Skeletal muscle tissue (tissue), 3 donors: ENCODE measurements at regions not wholly inside any gene's neighbourhood (a gene's known extent, or its start where the extent isn't known, plus 50 kb on each side); places are given as distances from the start of the nearest gene placed in this dataset.

Source experiments
- H3K27ac ChIP-seq: one replicate; pipeline ENCODE4 v1.7.0; 2013; ENCODE audit warnings: mild to moderate bottlenecking, low read depth, low read length, inconsistent platforms
- H3K27me3 ChIP-seq, 3 donors: one replicate each; pipeline ENCODE4 v1.7.0; 2013; ENCODE audit warnings: low read length in 3 of 3; ENCODE audit not compliant: control insufficient read depth in 3 of 3, insufficient read depth in 3 of 3
- H3K36me3 ChIP-seq, 3 donors: one replicate each; pipeline ENCODE4 v1.7.0; 2013; ENCODE audit warnings: low read length in 3 of 3; ENCODE audit not compliant: control insufficient read depth in 3 of 3, insufficient read depth in 3 of 3
- H3K4me1 ChIP-seq, 3 donors: one replicate each; pipeline ENCODE4 v1.7.0; 2013; ENCODE audit warnings: low read length in 3 of 3, mild to moderate bottlenecking in 3 of 3; ENCODE audit not compliant: control insufficient read depth in 3 of 3, insufficient read depth in 3 of 3
- H3K4me3 ChIP-seq, 3 donors: one replicate each; pipeline ENCODE4 v1.7.0; 2013; ENCODE audit warnings: low read length in 3 of 3
- H3K9ac ChIP-seq, 3 donors: one replicate each; pipeline ENCODE4 v1.7.0; 2013; ENCODE audit warnings: low read length in 3 of 3, mild to moderate bottlenecking in 3 of 3, moderate library complexity in 2 of 3, low read depth in 1 of 3
- H3K9me3 ChIP-seq, 3 donors: one replicate each; pipeline ENCODE4 v1.7.0; 2013; ENCODE audit warnings: low read length in 3 of 3; ENCODE audit not compliant: control insufficient read depth in 3 of 3
- donor health status: Osteomylitis.

DNA sequence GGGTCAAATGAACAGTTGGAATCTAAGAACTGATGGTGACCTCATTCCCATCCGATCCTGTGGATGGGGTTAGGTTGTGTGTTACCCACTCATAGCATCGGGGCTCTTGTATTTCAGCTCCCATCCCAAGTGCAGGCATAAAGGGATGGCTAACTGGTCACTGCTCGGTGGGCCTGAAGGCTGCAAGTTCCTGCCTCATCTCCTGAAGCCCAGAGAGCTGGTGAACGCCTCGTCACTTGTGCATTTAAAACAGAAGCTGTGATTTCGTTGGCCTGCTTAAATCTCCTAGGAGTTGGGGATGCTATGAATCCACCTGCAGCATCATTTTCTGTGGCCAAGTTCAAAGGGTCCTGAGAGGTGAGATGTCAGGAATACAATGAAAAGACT is 477.0 kb downstream of the TBC1D22A start:
- Histone ChIP-seq H3K27me3 (peaks cover 0 to 9% (median 3%) of the 10 kb centered on the region in 3 donors), H3K4me3 (no peak overlapping the region), H3K27ac (no peak overlapping the region), H3K4me1 (no peaks in the 10 kb centered on the region), H3K36me3 (no peaks in the 10 kb centered on the region), H3K9ac (no peak overlapping the region), H3K9me3 (peaks cover 0 to 5% (median 0%) of the 10 kb centered on the region in 3 donors)

DNA sequence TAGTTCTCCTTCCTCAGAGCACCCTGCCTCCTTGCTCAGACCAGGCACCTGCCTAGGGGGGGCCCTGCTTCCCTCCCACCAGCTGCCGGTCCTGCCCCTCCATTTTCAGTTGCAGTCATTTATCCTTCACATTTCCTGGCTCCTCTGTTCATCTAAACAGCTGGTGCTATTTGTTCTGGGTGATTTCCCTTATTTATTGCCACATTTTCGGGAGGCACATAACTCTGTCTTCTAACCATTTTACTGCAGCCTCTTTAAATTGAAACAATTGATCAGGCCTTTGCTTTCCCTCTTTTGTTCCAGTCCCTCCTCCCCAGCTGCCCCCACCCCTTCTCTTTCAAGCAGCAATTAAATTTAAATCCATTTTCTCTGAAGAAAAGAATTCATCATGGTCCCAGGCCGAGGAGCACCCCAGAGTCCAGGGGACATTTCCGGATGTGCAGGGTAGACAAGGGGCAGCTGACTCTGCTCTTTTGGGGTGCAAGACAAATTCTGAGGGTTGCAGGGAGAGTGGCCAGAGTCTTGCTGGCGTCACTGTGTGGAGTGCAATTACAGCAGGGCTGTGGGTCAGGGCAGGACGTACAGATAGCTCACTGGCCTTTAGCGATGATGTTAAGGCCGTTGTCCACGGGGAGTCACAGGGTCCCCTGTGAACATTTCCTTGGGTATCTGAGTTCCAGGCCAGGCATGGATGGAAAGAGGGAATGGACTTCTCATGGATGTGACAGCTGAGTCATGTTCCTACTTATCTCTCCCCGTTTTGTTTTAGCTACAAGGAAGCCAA is 476.4 kb downstream of the TBC1D22A start:
- H3K4me3 ChIP-seq = no peak overlapping the region
- no peak overlapping the region for H3K9ac ChIP-seq
- no peak overlapping the region for H3K27ac ChIP-seq
- H3K36me3 ChIP-seq = no peaks in the 10 kb centered on the region
- H3K9me3 ChIP-seq = peaks cover 0 to 5% (median 2%) of the 10 kb centered on the region in 3 donors
- no peaks in the 10 kb centered on the region for H3K4me1 ChIP-seq
- H3K27me3 ChIP-seq = peaks cover 0 to 7% (median 3%) of the 10 kb centered on the region in 3 donors

DNA sequence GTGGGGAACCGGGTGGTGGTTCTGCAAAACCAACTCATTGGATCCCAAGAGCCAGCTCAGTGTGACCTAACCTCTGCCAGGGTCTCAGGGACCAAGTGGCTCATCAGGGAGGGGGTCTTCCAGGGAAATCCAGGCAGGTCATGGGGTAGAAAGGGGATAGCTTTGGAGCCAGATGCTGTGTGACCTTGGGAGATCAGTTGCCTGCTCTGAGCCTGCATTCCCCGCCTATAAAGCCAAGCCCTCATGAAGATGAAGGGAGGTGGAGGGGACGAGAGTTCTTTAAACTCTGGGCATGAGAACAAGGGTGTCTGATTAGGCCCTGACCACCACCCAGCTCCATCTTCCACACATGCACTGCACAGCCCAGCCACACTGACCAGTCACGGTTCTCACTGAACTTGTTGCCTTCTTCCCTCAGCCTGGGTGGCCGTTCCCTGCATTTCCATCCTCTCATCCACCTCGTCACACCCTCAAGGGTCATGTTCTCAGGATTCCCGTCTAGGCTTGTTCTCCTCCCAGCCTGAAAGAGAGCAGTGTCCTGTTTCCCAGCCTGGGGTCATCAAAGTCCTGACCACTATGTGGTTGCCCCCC is 475.5 kb downstream of the TBC1D22A start:
- no peaks in the 10 kb centered on the region for H3K36me3 ChIP-seq
- no peak overlapping the region for H3K4me3 ChIP-seq
- no peak overlapping the region for H3K27ac ChIP-seq
- no peak overlapping the region for H3K9ac ChIP-seq
- H3K4me1 ChIP-seq = no peaks in the 10 kb centered on the region
- peaks cover 0 to 8% (median 3%) of the 10 kb centered on the region in 3 donors for H3K27me3 ChIP-seq
- peaks cover 7 to 9% (median 9%) of the 10 kb centered on the region in 3 donors for H3K9me3 ChIP-seq

DNA sequence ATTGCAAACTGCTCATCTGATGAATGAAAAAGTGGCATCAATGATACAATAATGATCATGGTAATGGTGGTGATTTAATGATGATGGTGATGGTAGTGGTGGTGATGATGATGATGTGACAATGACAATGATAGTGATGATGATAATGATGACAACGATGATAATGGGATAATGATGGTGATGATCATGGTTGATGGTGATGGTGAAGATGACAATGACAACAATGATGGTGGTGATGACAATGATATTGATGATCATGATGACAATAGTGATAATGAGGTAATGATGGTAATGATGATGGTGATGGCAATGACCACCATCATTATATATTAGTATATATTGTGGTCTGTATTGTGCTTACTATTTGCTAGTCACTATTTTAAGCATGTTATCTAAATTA is 474.3 kb downstream of the TBC1D22A start:
- peaks cover 7 to 12% (median 9%) of the 10 kb centered on the region in 3 donors for H3K9me3 ChIP-seq
- H3K27ac ChIP-seq = no peak overlapping the region
- no peak overlapping the region for H3K9ac ChIP-seq
- H3K4me3 ChIP-seq = no peak overlapping the region
- no peaks in the 10 kb centered on the region for H3K36me3 ChIP-seq
- no peaks in the 10 kb centered on the region for H3K4me1 ChIP-seq
- peaks cover 0 to 8% (median 3%) of the 10 kb centered on the region in 3 donors for H3K27me3 ChIP-seq

DNA sequence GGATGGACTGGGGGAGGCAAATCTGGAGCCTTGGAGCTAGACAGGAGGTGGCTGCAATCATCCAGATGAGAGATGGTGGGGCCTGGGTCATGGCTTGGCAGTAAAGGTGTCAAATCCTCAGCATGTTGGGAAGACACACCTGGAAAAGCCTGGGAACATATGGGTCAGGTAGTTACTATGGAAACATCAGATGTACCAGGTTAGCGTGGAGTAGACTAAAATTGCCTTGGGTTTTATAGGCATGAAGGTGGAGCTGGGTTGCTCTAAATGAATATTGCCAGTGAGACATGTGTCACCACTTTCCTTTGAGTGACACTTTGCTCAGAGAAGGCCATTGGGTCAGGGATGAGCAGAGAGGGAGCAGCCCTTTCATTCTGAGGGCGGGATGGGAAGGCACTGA is 473.7 kb downstream of the TBC1D22A start:
- H3K9me3 ChIP-seq = peaks cover 7 to 12% (median 9%) of the 10 kb centered on the region in 3 donors
- H3K4me1 ChIP-seq = no peaks in the 10 kb centered on the region
- no peak overlapping the region for H3K9ac ChIP-seq
- H3K27ac ChIP-seq = no peak overlapping the region
- no peak overlapping the region for H3K4me3 ChIP-seq
- peaks cover 0 to 8% (median 3%) of the 10 kb centered on the region in 3 donors for H3K27me3 ChIP-seq
- H3K36me3 ChIP-seq = no peaks in the 10 kb centered on the region

DNA sequence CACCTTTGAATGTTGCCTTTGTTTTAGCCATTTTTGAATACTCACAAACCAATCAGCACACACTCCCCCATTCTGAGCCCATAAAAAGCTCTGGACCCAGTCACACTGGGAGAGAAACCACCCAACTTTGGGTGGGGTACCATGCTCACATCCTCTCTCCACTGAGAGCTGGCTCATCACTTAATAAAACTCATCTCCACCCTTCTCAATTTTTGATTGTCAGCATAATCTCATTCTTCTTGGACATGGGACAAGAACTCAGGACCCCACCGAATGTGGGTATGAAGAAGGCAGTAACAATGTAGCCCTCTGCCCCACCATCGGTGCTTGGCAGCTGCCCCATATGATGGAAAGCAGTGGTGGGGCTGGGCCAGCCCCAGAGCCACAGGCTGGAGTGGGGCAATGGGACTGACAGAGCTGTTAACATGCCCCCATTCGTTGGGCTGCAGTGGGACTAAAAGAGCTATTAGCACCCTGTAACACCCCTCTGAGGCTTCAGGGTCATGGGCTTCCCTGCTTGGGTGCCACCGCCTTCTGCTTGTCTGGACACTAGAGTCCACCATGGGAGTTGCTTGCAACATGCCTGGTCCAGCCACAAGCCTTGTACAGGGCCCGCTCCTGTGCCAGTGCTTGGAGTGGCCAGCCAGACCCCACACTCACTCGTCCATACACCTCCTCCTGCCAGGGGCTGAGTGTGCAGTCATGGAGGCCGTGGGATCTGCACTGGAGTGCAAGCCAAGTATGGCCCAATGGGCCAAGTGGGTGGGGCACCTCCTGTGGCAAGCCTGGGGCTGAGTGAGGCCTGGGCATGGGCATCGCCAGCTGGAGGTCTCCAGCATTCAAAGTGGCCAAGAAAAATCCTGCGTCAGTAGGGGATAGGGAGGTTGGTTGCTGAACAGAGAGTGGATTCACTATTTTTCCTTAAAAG is 471.1 kb downstream of the TBC1D22A start:
- Histone ChIP-seq H3K36me3 (no peaks in the 10 kb centered on the region), H3K27ac (no peak overlapping the region), H3K4me3 (no peak overlapping the region), H3K9ac (no peak overlapping the region), H3K4me1 (no peaks in the 10 kb centered on the region), H3K9me3 (peaks cover 7 to 12% (median 9%) of the 10 kb centered on the region in 3 donors), H3K27me3 (peaks cover 0 to 5% (median 3%) of the 10 kb centered on the region in 3 donors)

DNA sequence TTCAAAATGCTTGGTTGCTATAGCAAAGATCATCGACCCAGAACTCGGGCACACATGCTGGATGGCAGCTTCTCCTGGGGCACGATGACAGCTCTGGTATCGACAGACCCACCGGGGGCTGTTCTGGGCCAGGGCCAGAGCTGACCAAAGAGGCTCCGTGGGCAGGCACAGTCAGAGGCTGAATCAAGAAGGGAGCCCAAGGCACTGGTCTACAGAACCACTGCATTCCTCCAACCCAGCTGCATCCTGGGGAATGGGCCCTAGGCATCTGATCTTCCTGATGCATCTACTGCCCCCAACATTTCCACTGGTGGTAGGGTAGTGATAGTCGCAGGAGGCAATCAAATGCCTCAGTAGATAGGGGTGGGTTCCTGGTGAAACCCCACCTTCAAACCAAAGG is 470.3 kb downstream of the TBC1D22A start:
- Histone ChIP-seq H3K27me3 (peaks cover 0 to 5% (median 3%) of the 10 kb centered on the region in 3 donors), H3K4me3 (no peak overlapping the region)

DNA sequence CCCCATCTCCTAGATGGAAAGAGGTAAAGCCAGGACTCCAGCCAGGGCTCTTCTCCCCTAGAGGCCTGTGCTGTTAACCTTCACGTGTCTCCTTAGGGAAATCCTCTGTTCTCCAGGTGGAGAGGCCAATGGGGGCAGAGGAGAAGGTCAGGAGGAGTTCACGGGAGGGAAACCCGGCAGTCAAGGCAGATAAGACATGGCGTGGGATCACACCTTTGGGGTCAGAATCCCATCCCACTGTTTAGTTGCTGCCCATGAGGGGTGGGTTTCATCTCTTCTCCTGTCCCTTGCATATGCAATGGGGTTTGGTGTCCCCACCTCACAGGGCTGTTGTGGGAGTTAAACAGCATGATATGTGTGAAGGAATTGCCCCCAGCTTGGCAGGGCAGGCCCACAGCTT is 469.7 kb downstream of the TBC1D22A start:
- H3K4me1 ChIP-seq = no peaks in the 10 kb centered on the region
- peaks cover 7 to 12% (median 9%) of the 10 kb centered on the region in 3 donors for H3K9me3 ChIP-seq
- no peak overlapping the region for H3K9ac ChIP-seq
- peaks cover 0 to 4% (median 3%) of the 10 kb centered on the region in 3 donors for H3K27me3 ChIP-seq
- no peaks in the 10 kb centered on the region for H3K36me3 ChIP-seq
- H3K27ac ChIP-seq = no peak overlapping the region
- H3K4me3 ChIP-seq = no peak overlapping the region

More for the DNA sequence above, 470.3 kb downstream of the TBC1D22A start:
- H3K9ac ChIP-seq = no peak overlapping the region
- H3K9me3 ChIP-seq = peaks cover 7 to 12% (median 9%) of the 10 kb centered on the region in 3 donors
- no peaks in the 10 kb centered on the region for H3K4me1 ChIP-seq
- no peak overlapping the region for H3K27ac ChIP-seq
- H3K36me3 ChIP-seq = no peaks in the 10 kb centered on the region

DNA sequence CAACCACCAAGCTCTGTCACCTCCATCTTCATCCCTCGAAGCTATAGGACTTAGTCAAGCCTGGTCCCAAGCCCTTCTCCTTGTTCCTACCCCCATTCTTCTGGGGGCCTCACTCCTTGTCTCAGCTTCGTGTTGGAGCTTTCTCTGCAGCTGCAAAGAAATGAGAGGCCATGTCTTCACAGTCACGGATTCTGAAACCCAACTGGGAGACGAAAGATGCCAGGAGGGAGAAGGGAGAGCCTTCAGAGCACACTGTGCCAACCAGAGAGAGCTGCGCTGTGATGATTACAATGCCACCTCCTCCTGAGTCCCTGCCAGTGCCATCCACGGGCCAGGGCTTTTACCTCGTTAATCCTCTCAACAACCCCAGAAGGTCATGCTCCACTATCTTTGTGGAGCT is 469.3 kb downstream of the TBC1D22A start:
- Histone ChIP-seq H3K9ac (no peak overlapping the region), H3K27me3 (peaks cover 0 to 3% (median 3%) of the 10 kb centered on the region in 3 donors), H3K4me1 (no peaks in the 10 kb centered on the region), H3K9me3 (peaks cover 7 to 12% (median 9%) of the 10 kb centered on the region in 3 donors), H3K27ac (no peak overlapping the region), H3K4me3 (no peak overlapping the region), H3K36me3 (no peaks in the 10 kb centered on the region)
